ENCODE measurements at regions not wholly inside any gene's neighbourhood (a gene's known extent, or its start where the extent isn't known, plus 50 kb on each side); places are given as distances from the start of the nearest gene placed in this dataset.

DNA sequence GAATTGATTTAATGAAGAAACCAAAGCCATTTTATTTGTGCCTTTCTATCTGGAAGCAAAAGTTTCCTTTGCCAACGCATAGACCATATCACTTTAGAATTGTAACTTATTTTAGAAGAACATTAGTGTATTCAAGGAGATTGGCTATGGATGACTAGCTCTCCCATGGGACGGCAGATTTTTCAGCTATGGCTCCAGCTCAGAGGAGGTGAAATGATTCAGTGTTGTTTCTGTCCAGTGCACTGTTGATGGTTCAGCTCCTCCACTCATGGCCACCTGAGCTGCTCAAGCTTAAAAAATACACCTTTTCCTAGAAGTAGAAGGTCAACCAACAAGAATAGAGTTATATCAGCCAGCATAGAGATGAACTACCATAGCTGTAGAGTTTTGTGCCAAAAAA lies 1597.5 kb upstream of the PIK3C3 start:
- Histone ChIP-seq H3K27ac (ENCODE audit: insufficient read depth, low read depth, low read length) (no peak overlapping the region), H2AFZ (ENCODE audit: low read depth, low read length) (no peak overlapping the region), H3K4me3 (replicated peaks in 1 of 3; ENCODE audit: insufficient read depth in 1 of 3, low read depth in 1 of 3, low read length in 3 of 3) (no peak overlapping the region), H3K9me1 (replicated peaks; ENCODE audit: control insufficient read depth, extremely low read depth, insufficient read depth, low read length) (no peaks in the 10 kb centered on the region), H4K20me1 (replicated peaks; ENCODE audit: control insufficient read depth, extremely low read depth, insufficient read depth, low read length) (no peaks in the 10 kb centered on the region), H3K36me3 (ENCODE audit: control insufficient read depth in 2 of 2, extremely low read depth in 1 of 2, insufficient read depth in 2 of 2, low read length in 2 of 2) (no peaks in the 10 kb centered on the region), H3K9me3 (replicated peaks; ENCODE audit: control insufficient read depth, insufficient read depth, low read length) (no peaks in the 10 kb centered on the region), H3K27me3 (ENCODE audit: control insufficient read depth in 2 of 2, insufficient read depth in 2 of 2, low read length in 2 of 2) (peaks cover 2 to 3% of the 10 kb centered on the region in 2 experiments), H3K79me2 (ENCODE audit: control insufficient read depth, insufficient read depth, low read length) (no peaks in the 10 kb centered on the region), H3K4me1 (ENCODE audit: control insufficient read depth, extremely low read depth, insufficient read depth, low read length) (no peaks in the 10 kb centered on the region), H3K9ac (replicated peaks; ENCODE audit: extremely low read depth, insufficient read depth, low read length) (no peak overlapping the region), H3K4me2 (ENCODE audit: insufficient read depth, low read length) (no peak overlapping the region)
- ChIA-PET CTCF (no interaction called here), POLR2A (no interaction called here)
- TF ChIP-seq, protein P1, sequence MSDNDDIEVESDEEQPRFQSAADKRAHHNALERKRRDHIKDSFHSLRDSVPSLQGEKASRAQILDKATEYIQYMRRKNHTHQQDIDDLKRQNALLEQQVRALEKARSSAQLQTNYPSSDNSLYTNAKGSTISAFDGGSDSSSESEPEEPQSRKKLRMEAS (IDR thresholded peaks at IDR 0.05; ENCODE audit: insufficient read depth, insufficient read length), result no peak
- no peak for TF ChIP-seq GATA2 (IDR thresholded peaks at IDR 0.05; ENCODE audit: insufficient read depth, insufficient read length, low read depth, low read length)
- TF ChIP-seq, protein P2, sequence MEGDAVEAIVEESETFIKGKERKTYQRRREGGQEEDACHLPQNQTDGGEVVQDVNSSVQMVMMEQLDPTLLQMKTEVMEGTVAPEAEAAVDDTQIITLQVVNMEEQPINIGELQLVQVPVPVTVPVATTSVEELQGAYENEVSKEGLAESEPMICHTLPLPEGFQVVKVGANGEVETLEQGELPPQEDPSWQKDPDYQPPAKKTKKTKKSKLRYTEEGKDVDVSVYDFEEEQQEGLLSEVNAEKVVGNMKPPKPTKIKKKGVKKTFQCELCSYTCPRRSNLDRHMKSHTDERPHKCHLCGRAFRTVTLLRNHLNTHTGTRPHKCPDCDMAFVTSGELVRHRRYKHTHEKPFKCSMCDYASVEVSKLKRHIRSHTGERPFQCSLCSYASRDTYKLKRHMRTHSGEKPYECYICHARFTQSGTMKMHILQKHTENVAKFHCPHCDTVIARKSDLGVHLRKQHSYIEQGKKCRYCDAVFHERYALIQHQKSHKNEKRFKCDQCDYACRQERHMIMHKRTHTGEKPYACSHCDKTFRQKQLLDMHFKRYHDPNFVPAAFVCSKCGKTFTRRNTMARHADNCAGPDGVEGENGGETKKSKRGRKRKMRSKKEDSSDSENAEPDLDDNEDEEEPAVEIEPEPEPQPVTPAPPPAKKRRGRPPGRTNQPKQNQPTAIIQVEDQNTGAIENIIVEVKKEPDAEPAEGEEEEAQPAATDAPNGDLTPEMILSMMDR (IDR thresholded peaks at IDR 0.05; ENCODE audit: extremely low read depth in 1 of 2, insufficient read depth in 1 of 2, low read depth in 1 of 2, low read length in 2 of 2), result no peak
- TF ChIP-seq POLR2AphosphoS5 (IDR thresholded peaks at IDR 0.05; ENCODE audit: insufficient read depth, low read depth, low read length), result no peak
- no peak for TF ChIP-seq JUN (IDR thresholded peaks at IDR 0.05; ENCODE audit: borderline replicate concordance, insufficient read depth, insufficient read length, low read depth)
- TF ChIP-seq POLR2A (IDR thresholded peaks at IDR 0.05; ENCODE audit: low read depth, low read length), result no peak
- TF ChIP-seq EZH2 (IDR thresholded peaks at IDR 0.05; ENCODE audit: borderline replicate concordance, low read depth, low read length, severe bottlenecking), result no peak
- TF ChIP-seq FOS (IDR thresholded peaks at IDR 0.05; ENCODE audit: borderline replicate concordance, insufficient read depth, low read length), result no peak
- TF ChIP-seq MYC (IDR thresholded peaks at IDR 0.05; ENCODE audit: low read depth, low read length), result no peak
- BruUV-seq (replicated peaks), result no TSS peak
- dilution Hi-C loops (cut with MboI; ENCODE audit: extremely low pct_ligation_motif_present, low sequenced_read_pairs), result no loop called here
- FAIRE-seq (no peak), DNase-seq (ENCODE audit: low read depth, low spot score) (no peak)
- intact Hi-C loops (cut with micrococcal nuclease), result no loop called here

Measured in endothelial cell of umbilical vein (primary cell).